NB4 (cell line): ENCODE measurements at regions not wholly inside any gene's neighbourhood (a gene's known extent, or its start where the extent isn't known, plus 50 kb on each side); places are given as distances from the start of the nearest gene placed in this dataset.

ENCODE experiments used
- MAX ChIP-seq: IDR thresholded peaks from 2 replicates; pipeline ENCODE4 v1.6.1; 2011; ENCODE audit warnings: low read depth, low read length
- MYC ChIP-seq: IDR thresholded peaks from 2 replicates; pipeline ENCODE4 v1.6.1; 2011; ENCODE audit warnings: low read depth, low read length

- TF ChIP-seq MAX = no peak
- TF ChIP-seq MYC = no peak
Measured at GRCh38 chr3:41018855-41019254, 180.4 kb upstream of the CTNNB1 start.
